HepG2 (cell line): ENCODE measurements at regions not wholly inside any gene's neighbourhood (a gene's known extent, or its start where the extent isn't known, plus 50 kb on each side); places are given as distances from the start of the nearest gene placed in this dataset.

Experiments
- ATAC-seq: fragments of 200-7000 bp; cut with Tn5 transposase; 3 replicates; pipeline ENCODE4 v1.9.1; 2020; ENCODE audit warnings: mild to moderate bottlenecking, moderate library complexity
- BruUV-seq: library from RNA; stranded (reverse); fragments of 400-500 nt; replicated peaks from 2 replicates; lab custom pipeline; 2021; lab: Mats Ljungman, UMichigan
- CTCF ChIA-PET: fragments of 300-600 bp; formaldehyde crosslinking; extraction: SDS; loops from one replicate; lab custom pipeline; 2021; ENCODE audit warnings: low total read pairs, inconsistent platforms, low intra/inter-chr PET ratio; lab: Yijun Ruan, JAX
- POLR2A ChIA-PET: fragments of 350-600 bp; sonication (Branson Sonifier 250); formaldehyde crosslinking; loops from one replicate; lab custom pipeline; 2020; ENCODE audit warnings: antibody characterized with exemption, inconsistent platforms; lab: Yijun Ruan, JAX
- DNase-seq: peaks from one replicate; pipeline ENCODE4 v3.0.0-alpha.2; 2015; ENCODE audit warnings: low spot score
- FAIRE-seq: peaks from 3 replicates; lab custom pipeline; 2011; peaks lifted over from hg19 to GRCh38; lab: Jason Lieb, UNC
- H2AFZ ChIP-seq: one replicate; pipeline ENCODE4 v1.6.1; 2011; ENCODE audit warnings: low read length, inconsistent platforms
- H3K27ac ChIP-seq: fragments of 300-600 bp; 3 replicates; pipeline ENCODE4 v1.8.0; 2011; ENCODE audit warnings: mixed run types, mild to moderate bottlenecking, mixed read lengths, low read length, inconsistent platforms; ENCODE audit not compliant: insufficient read depth; ENCODE audit errors: extremely low read length
- H3K27me3 ChIP-seq, 2 experiments: fragments of 200-600 bp in 1 of 2; 2 replicates in 1 of 2; 3 replicates in 1 of 2; pipeline versions ENCODE4 v1.6.0 to v1.8.0; 2011; ENCODE audit warnings: low read length in 2 of 2, mild to moderate bottlenecking in 2 of 2, moderate library complexity in 2 of 2, inconsistent platforms in 1 of 2; ENCODE audit not compliant: insufficient read depth in 2 of 2, control insufficient read depth in 1 of 2
- H3K36me3 ChIP-seq, 2 experiments: fragments of 200-600 bp in 1 of 2; replicated peaks in 1 of 2; 2 replicates in 1 of 2; 3 replicates in 1 of 2; pipeline versions ENCODE4 v1.5.1 to v1.8.0; 2011; ENCODE audit warnings: low read length in 2 of 2, inconsistent platforms in 1 of 2; ENCODE audit not compliant: insufficient read depth in 2 of 2, control insufficient read depth in 1 of 2
- H3K4me1 ChIP-seq: 2 replicates; pipeline ENCODE4 v1.5.1; 2012; ENCODE audit warnings: low read length, inconsistent platforms; ENCODE audit not compliant: insufficient read depth
- H3K4me2 ChIP-seq: 2 replicates; pipeline ENCODE4 v1.6.0; 2011; ENCODE audit warnings: low read depth, low read length, inconsistent platforms
- H3K4me3 ChIP-seq, 3 experiments: fragments of 200-600 bp in 1 of 3; sonication (generic), shearing (Covaris generic) in 1 of 3; replicated peaks in 1 of 3; 2 replicates each; pipeline ENCODE4 v1.5.1; 2011 to 2016; ENCODE audit warnings: low read length in 3 of 3, inconsistent platforms in 2 of 3, low read depth in 2 of 3, mild to moderate bottlenecking in 2 of 3, control low read depth in 1 of 3, mixed read lengths in 1 of 3; ENCODE audit not compliant: insufficient read depth in 1 of 3
- H3K79me2 ChIP-seq: one replicate; pipeline ENCODE4 v1.6.1; 2011; ENCODE audit warnings: low read length, inconsistent platforms; ENCODE audit not compliant: insufficient read depth
- H3K9ac ChIP-seq: 2 replicates; pipeline ENCODE4 v1.6.0; 2011; ENCODE audit warnings: mild to moderate bottlenecking, low read depth, low read length, inconsistent platforms; ENCODE audit not compliant: insufficient read depth
- H3K9me3 ChIP-seq: 2 replicates; pipeline ENCODE4 v1.5.1; 2012; ENCODE audit warnings: mild to moderate bottlenecking, low read length
- H4K20me1 ChIP-seq: 2 replicates; pipeline ENCODE4 v1.6.0; 2011; ENCODE audit warnings: inconsistent platforms, mild to moderate bottlenecking, low read length, moderate library complexity; ENCODE audit not compliant: insufficient read depth
- ARNT ChIP-seq: fragments of 450-650 bp; IDR thresholded peaks from 2 replicates; pipeline ENCODE4 v1.6.1; 2017
- FIP1L1 ChIP-seq: fragments of 200-400 bp; formaldehyde crosslinking; IDR thresholded peaks from 2 replicates; pipeline ENCODE4 v1.6.1; 2018; ENCODE audit warnings: low read depth, mild to moderate bottlenecking, low read length, moderate library complexity, borderline replicate concordance; ENCODE audit not compliant: insufficient read depth
- FOXC1 ChIP-seq: sonication (generic); formaldehyde crosslinking; IDR thresholded peaks from 2 replicates; pipeline ENCODE4 v1.8.0; 2022; ENCODE audit warnings: mild to moderate bottlenecking, missing genetic modification reagents, borderline replicate concordance
- HDAC2 ChIP-seq: sonication (generic); formaldehyde crosslinking; IDR thresholded peaks from 2 replicates; pipeline ENCODE4 v1.4.0; 2020; ENCODE audit warnings: missing genetic modification reagents
- KAT8 ChIP-seq: IDR thresholded peaks from 2 replicates; pipeline ENCODE4 v1.6.1; 2016; ENCODE audit warnings: missing genetic modification reagents, missing compliant biosample characterization
- KDM5A ChIP-seq: fragments of 200-600 bp; sonication (generic); IDR thresholded peaks from 2 replicates; pipeline ENCODE4 v1.7.0; 2018; ENCODE audit warnings: antibody characterized with exemption, mild to moderate bottlenecking, low read length, borderline replicate concordance
- KLF16 ChIP-seq, 2 experiments: sonication (generic) in 1 of 2; formaldehyde crosslinking in 1 of 2; IDR thresholded peaks; 2 replicates each; pipeline versions ENCODE4 v1.6.1 to v1.8.0; 2016 to 2023; ENCODE audit warnings: missing genetic modification reagents in 2 of 2, missing compliant biosample characterization in 1 of 2
- NFKB2 ChIP-seq: sonication (generic); formaldehyde crosslinking; IDR thresholded peaks from 2 replicates; pipeline ENCODE4 v1.4.0; 2020; ENCODE audit warnings: missing genetic modification reagents, borderline replicate concordance
- NFKBIZ ChIP-seq: IDR thresholded peaks from 2 replicates; pipeline ENCODE4 v1.6.1; 2018; ENCODE audit warnings: missing genetic modification reagents, missing compliant biosample characterization
- TAF1 ChIP-seq: sonication (generic); formaldehyde crosslinking; IDR thresholded peaks from 2 replicates; pipeline ENCODE4 v1.4.0; 2020; ENCODE audit warnings: missing genetic modification reagents
- TOE1 ChIP-seq: sonication (generic); formaldehyde crosslinking; IDR thresholded peaks from 2 replicates; pipeline ENCODE4 v1.4.0; 2020; ENCODE audit warnings: mild to moderate bottlenecking, missing genetic modification reagents
- ZFX ChIP-seq: sonication (generic); formaldehyde crosslinking; IDR thresholded peaks from 2 replicates; pipeline ENCODE4 v1.4.0; 2020; ENCODE audit warnings: mild to moderate bottlenecking, low read depth, missing genetic modification reagents, moderate library complexity
- ZNF75D ChIP-seq: sonication (generic); formaldehyde crosslinking; IDR thresholded peaks from 2 replicates; pipeline ENCODE4 v1.8.1; 2023; ENCODE audit warnings: missing genetic modification reagents, mild to moderate bottlenecking, borderline replicate concordance
- ZNF792 ChIP-seq: IDR thresholded peaks from 2 replicates; pipeline ENCODE4 v1.6.1; 2016
- whole genome bisulfite sequencing: methylation state at CpG from one replicate; pipeline ENCODE4 v1.1.6; 2017; ENCODE audit warnings: low lambda C conversion rate; 5-methylcytosine and 5-hydroxymethylcytosine counted together
- in situ Hi-C: cut with HindIII; loops from 2 replicates; pipeline ENCODE4 v1.10.0; 2017; ENCODE audit warnings: low pct_unique_long_range_greater_than_20kb; ENCODE audit not compliant: extremely low pct_ligation_motif_present
- intact Hi-C: fragments of 100-400 bp; cut with micrococcal nuclease; formaldehyde crosslinking; loops from one replicate; pipeline ENCODE4 v1.10.0; 2022; ENCODE audit not compliant: unreplicated experiment
- TF ChIP-seq, protein P1 (sequence below): sonication (generic); formaldehyde crosslinking; IDR thresholded peaks from 2 replicates; pipeline ENCODE4 v1.8.0; 2022; ENCODE audit warnings: mild to moderate bottlenecking, missing genetic modification reagents
- TF ChIP-seq, protein P2 (sequence below): sonication (generic); formaldehyde crosslinking; IDR thresholded peaks from 2 replicates; pipeline ENCODE4 v1.5.1; 2020; ENCODE audit warnings: missing genetic modification reagents, mild to moderate bottlenecking, borderline replicate concordance
- TF ChIP-seq, protein P3 (sequence below): fragments of 450-650 bp; IDR thresholded peaks from 2 replicates; pipeline ENCODE4 v1.6.1; 2017; ENCODE audit warnings: mild to moderate bottlenecking
- TF ChIP-seq, protein P4 (sequence below): sonication (generic); formaldehyde crosslinking; IDR thresholded peaks from 2 replicates; pipeline ENCODE4 v1.8.1; 2023; ENCODE audit warnings: missing genetic modification reagents, inconsistent platforms, borderline replicate concordance
- TF ChIP-seq, protein P5 (sequence below): sonication (generic); formaldehyde crosslinking; IDR thresholded peaks from 2 replicates; pipeline ENCODE4 v1.5.0; 2020; ENCODE audit warnings: missing genetic modification reagents, mild to moderate bottlenecking, borderline replicate concordance

DNA sequence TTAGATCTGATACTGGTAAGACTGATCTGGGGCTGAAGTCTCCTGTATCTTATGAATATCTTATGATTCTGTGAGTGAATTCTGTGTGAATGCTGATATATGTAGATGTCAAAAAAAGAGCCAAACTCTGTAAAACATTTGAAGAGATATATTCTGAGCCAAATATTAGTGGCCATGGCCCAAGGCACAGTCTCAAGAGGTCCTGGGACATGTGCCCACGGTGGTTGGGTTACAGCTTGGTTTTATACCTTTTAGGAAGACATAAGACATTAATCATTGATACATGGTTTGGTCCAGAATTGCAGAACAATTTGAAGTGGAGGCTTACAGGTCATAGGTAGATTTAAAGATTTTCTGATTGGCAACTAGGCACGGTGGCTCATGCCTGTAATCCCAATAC is 118.3 kb downstream of the KCNK1 start (continued):
- TF ChIP-seq KDM5A: no peak
- TF ChIP-seq FOXC1: no peak
- no peak for TF ChIP-seq HDAC2 (CRISPR knock-in tag)
- TF ChIP-seq FIP1L1: no peak
- no peak for TF ChIP-seq ZFX
- no peak for TF ChIP-seq TOE1
- no peak for TF ChIP-seq KAT8

DNA sequence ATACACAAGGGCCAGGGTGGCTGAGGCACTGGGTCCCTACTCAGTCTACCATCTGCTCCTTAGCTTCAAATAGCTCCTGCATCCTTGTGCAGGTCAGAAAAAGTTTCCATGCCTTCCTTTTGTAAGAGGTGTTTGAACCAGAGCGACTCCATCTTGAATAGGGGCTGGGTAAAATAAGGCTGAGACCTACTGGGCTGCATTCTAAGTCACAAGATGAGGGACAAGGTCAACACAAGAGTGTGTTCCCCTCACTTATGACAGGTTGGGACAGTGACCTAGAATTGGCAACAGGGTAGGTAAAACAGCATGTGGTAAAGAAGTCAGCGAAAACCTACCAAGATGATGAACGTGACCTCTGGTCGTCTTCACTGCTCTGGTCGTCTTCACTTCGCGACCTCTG is 120.5 kb downstream of the KCNK1 start:
- in situ Hi-C loops: no loop called here
- Histone ChIP-seq H3K36me3 (no peaks in the 10 kb centered on the region), H3K4me2 (no peak overlapping the region), H3K79me2 (no peaks in the 10 kb centered on the region), H4K20me1 (no peaks in the 10 kb centered on the region), H3K9me3 (no peaks in the 10 kb centered on the region), H2AFZ (no peak overlapping the region), H3K27ac (no peak overlapping the region), H3K4me1 (no peaks in the 10 kb centered on the region), H3K4me3 (no peak overlapping the region), H3K27me3 (no peaks in the 10 kb centered on the region), H3K9ac (no peak overlapping the region)
- BruUV-seq: no TSS peak
- FAIRE-seq: no peak
- 28% methylated on average over 7 of the region's 7 CpGs for WGBS
- ChIA-PET POLR2A (no interaction called here), CTCF (no interaction called here)
- intact Hi-C loops: no loop called here
- ATAC-seq: no peak
- TF ChIP-seq, protein P1, sequence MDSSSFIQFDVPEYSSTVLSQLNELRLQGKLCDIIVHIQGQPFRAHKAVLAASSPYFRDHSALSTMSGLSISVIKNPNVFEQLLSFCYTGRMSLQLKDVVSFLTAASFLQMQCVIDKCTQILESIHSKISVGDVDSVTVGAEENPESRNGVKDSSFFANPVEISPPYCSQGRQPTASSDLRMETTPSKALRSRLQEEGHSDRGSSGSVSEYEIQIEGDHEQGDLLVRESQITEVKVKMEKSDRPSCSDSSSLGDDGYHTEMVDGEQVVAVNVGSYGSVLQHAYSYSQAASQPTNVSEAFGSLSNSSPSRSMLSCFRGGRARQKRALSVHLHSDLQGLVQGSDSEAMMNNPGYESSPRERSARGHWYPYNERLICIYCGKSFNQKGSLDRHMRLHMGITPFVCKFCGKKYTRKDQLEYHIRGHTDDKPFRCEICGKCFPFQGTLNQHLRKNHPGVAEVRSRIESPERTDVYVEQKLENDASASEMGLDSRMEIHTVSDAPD (CRISPR knock-in tag): no peak
- TF ChIP-seq TAF1: no peak
- no peak for TF ChIP-seq ZNF75D (CRISPR knock-in tag)
- no peak for TF ChIP-seq ZNF792 (CRISPR knock-in tag)
- TF ChIP-seq, protein P2, sequence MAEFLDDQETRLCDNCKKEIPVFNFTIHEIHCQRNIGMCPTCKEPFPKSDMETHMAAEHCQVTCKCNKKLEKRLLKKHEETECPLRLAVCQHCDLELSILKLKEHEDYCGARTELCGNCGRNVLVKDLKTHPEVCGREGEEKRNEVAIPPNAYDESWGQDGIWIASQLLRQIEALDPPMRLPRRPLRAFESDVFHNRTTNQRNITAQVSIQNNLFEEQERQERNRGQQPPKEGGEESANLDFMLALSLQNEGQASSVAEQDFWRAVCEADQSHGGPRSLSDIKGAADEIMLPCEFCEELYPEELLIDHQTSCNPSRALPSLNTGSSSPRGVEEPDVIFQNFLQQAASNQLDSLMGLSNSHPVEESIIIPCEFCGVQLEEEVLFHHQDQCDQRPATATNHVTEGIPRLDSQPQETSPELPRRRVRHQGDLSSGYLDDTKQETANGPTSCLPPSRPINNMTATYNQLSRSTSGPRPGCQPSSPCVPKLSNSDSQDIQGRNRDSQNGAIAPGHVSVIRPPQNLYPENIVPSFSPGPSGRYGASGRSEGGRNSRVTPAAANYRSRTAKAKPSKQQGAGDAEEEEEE (CRISPR knock-in tag): no peak
- TF ChIP-seq NFKB2: no peak
- TF ChIP-seq KLF16 (CRISPR knock-in tag; IDR thresholded peaks at IDR 0.05): no peak
- no peak for TF ChIP-seq ARNT
- TF ChIP-seq NFKBIZ (CRISPR knock-in tag): no peak
- TF ChIP-seq, protein P3, sequence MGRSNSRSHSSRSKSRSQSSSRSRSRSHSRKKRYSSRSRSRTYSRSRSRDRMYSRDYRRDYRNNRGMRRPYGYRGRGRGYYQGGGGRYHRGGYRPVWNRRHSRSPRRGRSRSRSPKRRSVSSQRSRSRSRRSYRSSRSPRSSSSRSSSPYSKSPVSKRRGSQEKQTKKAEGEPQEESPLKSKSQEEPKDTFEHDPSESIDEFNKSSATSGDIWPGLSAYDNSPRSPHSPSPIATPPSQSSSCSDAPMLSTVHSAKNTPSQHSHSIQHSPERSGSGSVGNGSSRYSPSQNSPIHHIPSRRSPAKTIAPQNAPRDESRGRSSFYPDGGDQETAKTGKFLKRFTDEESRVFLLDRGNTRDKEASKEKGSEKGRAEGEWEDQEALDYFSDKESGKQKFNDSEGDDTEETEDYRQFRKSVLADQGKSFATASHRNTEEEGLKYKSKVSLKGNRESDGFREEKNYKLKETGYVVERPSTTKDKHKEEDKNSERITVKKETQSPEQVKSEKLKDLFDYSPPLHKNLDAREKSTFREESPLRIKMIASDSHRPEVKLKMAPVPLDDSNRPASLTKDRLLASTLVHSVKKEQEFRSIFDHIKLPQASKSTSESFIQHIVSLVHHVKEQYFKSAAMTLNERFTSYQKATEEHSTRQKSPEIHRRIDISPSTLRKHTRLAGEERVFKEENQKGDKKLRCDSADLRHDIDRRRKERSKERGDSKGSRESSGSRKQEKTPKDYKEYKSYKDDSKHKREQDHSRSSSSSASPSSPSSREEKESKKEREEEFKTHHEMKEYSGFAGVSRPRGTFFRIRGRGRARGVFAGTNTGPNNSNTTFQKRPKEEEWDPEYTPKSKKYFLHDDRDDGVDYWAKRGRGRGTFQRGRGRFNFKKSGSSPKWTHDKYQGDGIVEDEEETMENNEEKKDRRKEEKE: no peak
- TF ChIP-seq, protein P4, sequence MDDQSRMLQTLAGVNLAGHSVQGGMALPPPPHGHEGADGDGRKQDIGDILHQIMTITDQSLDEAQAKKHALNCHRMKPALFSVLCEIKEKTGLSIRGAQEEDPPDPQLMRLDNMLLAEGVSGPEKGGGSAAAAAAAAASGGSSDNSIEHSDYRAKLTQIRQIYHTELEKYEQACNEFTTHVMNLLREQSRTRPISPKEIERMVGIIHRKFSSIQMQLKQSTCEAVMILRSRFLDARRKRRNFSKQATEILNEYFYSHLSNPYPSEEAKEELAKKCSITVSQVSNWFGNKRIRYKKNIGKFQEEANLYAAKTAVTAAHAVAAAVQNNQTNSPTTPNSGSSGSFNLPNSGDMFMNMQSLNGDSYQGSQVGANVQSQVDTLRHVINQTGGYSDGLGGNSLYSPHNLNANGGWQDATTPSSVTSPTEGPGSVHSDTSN (CRISPR knock-in tag): no peak
- TF ChIP-seq, protein P5, sequence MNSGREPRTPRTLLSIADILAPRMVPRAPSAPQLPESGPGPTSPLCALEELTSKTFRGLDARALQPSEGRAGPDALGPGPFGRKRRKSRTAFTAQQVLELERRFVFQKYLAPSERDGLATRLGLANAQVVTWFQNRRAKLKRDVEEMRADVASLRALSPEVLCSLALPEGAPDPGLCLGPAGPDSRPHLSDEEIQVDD (CRISPR knock-in tag): no peak
- DNase-seq: no peak
